ENCODE measurements at regions not wholly inside any gene's neighbourhood (a gene's known extent, or its start where the extent isn't known, plus 50 kb on each side); places are given as distances from the start of the nearest gene placed in this dataset.

DNA sequence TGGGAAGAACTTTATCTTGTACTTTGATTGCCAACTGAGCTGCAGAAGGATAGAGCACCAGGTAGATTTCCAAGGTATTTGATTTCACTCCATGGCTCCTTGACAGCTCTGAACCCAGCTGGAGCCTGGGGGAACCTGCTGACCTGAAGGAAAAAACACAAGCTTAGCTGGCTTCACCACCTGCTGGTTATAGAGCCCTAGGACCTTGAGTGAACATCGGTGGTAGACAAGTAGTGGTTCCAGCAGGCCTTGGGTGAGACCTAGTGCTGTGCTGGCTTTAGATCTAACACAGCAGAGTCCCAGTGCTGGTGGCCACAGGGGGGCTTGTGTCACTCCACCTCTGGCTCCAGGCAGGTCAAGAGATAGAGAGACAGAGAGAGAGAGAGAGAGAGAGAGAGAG is 1102.6 kb downstream of the ADGRL3 start:
- no peaks in the 10 kb centered on the region for H3K4me1 ChIP-seq
- H3K27me3 ChIP-seq, result no peaks in the 10 kb centered on the region
- no peak overlapping the region for H3K9ac ChIP-seq
- H3K27ac ChIP-seq, result no peak overlapping the region
- H3K4me2 ChIP-seq, result no peak overlapping the region
- no peak overlapping the region for H3K4me3 ChIP-seq
- peaks cover 8% of the 10 kb centered on the region for H3K9me3 ChIP-seq
- no peaks in the 10 kb centered on the region for H3K36me3 ChIP-seq
- no peak for TF ChIP-seq Cebpa-rat (IDR thresholded peaks at IDR 0.05)
- H4K20me1 ChIP-seq, result no peaks in the 10 kb centered on the region

GRCh38 chr4:62301500-62301899 is 1101.4 kb downstream of the ADGRL3 start:
- Histone ChIP-seq H3K9me3 (no peaks in the 10 kb centered on the region), H3K4me2 (no peak overlapping the region), H3K4me1 (no peaks in the 10 kb centered on the region), H3K27me3 (no peaks in the 10 kb centered on the region), H3K9ac (no peak overlapping the region), H4K20me1 (no peaks in the 10 kb centered on the region), H3K4me3 (no peak overlapping the region), H3K27ac (no peak overlapping the region), H3K36me3 (no peaks in the 10 kb centered on the region)
- no peak for TF ChIP-seq Cebpa-rat (IDR thresholded peaks at IDR 0.05)

GRCh38 chr4:62293551-62293950 is 1093.4 kb downstream of the ADGRL3 start:
- Histone ChIP-seq H3K4me3 (no peak overlapping the region), H3K27ac (no peak overlapping the region), H4K20me1 (no peaks in the 10 kb centered on the region), H3K9ac (no peak overlapping the region), H3K4me2 (no peak overlapping the region), H3K9me3 (no peaks in the 10 kb centered on the region), H3K27me3 (no peaks in the 10 kb centered on the region), H3K36me3 (no peaks in the 10 kb centered on the region), H3K4me1 (no peaks in the 10 kb centered on the region)
- TF ChIP-seq Cebpa-rat (IDR thresholded peaks at IDR 0.05), result no peak

DNA sequence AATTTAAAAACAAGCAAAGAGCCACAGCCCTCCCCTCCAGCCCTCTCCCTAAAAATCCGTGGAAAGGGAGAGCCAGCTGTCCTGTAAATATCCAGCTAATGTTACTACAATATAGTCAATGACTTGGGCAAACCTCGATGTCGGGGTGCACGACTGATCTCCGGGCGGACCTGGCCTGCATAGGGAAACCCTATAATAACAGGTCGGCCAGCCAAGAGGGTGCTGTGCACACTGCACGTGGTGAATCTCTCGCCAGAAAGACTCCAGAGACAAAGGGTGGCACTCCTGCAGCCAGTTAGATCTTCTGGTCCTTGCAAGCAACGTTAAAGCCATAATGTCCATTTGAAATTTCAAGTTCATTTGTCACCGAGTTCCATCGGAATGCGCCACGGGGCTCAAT is 1092.8 kb downstream of the ADGRL3 start:
- H3K4me2 ChIP-seq, result no peak overlapping the region
- no peaks in the 10 kb centered on the region for H3K4me1 ChIP-seq
- no peak overlapping the region for H3K27ac ChIP-seq
- no peak for TF ChIP-seq Cebpa-rat (IDR thresholded peaks at IDR 0.05)
- H3K9ac ChIP-seq, result no peak overlapping the region
- no peaks in the 10 kb centered on the region for H3K27me3 ChIP-seq
- no peaks in the 10 kb centered on the region for H3K9me3 ChIP-seq
- H4K20me1 ChIP-seq, result no peaks in the 10 kb centered on the region
- H3K36me3 ChIP-seq, result no peaks in the 10 kb centered on the region
- H3K4me3 ChIP-seq, result no peak overlapping the region

DNA sequence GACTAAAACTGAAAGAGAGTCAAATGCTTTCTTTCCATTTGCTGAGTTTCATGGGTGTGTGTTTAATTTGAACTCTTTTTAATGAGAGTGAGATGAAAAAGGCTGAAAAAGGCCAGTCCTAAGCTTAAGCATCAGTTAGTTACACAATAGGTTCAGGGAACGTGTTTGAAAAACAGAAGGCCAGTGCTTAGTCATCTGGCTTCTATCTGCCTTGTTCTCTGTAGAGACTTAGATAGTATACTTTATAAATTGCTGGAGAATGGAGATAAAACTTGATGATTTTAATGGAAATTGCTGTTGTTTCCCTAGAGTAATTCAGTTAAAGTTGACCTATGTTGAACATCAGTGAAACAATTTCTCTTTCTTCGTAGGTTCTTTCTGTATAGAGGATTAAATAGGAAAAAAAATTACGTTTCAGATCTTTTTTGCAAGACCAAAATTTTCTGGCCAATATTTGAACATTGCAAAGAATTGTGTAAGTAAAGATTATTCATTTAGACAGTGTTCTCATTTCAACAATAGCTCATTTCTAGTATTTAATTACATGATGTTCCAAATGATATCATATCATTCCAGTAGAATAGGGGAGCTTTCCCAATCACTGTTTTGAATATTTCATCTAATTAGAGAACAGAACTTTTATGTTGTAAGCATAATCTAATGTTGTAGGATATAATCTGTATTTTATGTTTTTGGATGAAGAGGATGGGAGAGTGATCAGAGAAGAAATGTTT is 1088.8 kb downstream of the ADGRL3 start:
- no peaks in the 10 kb centered on the region for H4K20me1 ChIP-seq
- TF ChIP-seq Cebpa-rat (IDR thresholded peaks at IDR 0.05), result no peak
- H3K4me2 ChIP-seq, result no peak overlapping the region
- no peaks in the 10 kb centered on the region for H3K36me3 ChIP-seq
- H3K9ac ChIP-seq, result no peak overlapping the region
- no peak overlapping the region for H3K27ac ChIP-seq
- no peaks in the 10 kb centered on the region for H3K27me3 ChIP-seq
- no peaks in the 10 kb centered on the region for H3K9me3 ChIP-seq
- H3K4me1 ChIP-seq, result no peaks in the 10 kb centered on the region
- no peak overlapping the region for H3K4me3 ChIP-seq

GRCh38 chr4:62285026-62285425 is 1084.9 kb downstream of the ADGRL3 start:
- H4K20me1 ChIP-seq, result no peaks in the 10 kb centered on the region
- no peak overlapping the region for H3K4me2 ChIP-seq
- no peak overlapping the region for H3K27ac ChIP-seq
- H3K9ac ChIP-seq, result no peak overlapping the region
- H3K9me3 ChIP-seq, result no peaks in the 10 kb centered on the region
- no peaks in the 10 kb centered on the region for H3K4me1 ChIP-seq
- H3K27me3 ChIP-seq, result no peaks in the 10 kb centered on the region
- no peaks in the 10 kb centered on the region for H3K36me3 ChIP-seq
- H3K4me3 ChIP-seq, result no peak overlapping the region
- no peak for TF ChIP-seq Cebpa-rat (IDR thresholded peaks at IDR 0.05)

- no peaks in the 10 kb centered on the region for H3K27me3 ChIP-seq
- no peaks in the 10 kb centered on the region for H4K20me1 ChIP-seq
- H3K9me3 ChIP-seq, result no peaks in the 10 kb centered on the region
- no peaks in the 10 kb centered on the region for H3K4me1 ChIP-seq
- no peaks in the 10 kb centered on the region for H3K36me3 ChIP-seq
- H3K27ac ChIP-seq, result no peak overlapping the region
- no peak overlapping the region for H3K9ac ChIP-seq
- no peak for TF ChIP-seq Cebpa-rat (IDR thresholded peaks at IDR 0.05)
- no peak overlapping the region for H3K4me3 ChIP-seq
- H3K4me2 ChIP-seq, result no peak overlapping the region
These were observed 1079.6 kb downstream of the ADGRL3 start for GRCh38 chr4:62279689-62280088.

- no peaks in the 10 kb centered on the region for H3K4me1 ChIP-seq
- no peaks in the 10 kb centered on the region for H3K9me3 ChIP-seq
- H3K27ac ChIP-seq, result no peak overlapping the region
- H3K4me3 ChIP-seq, result no peak overlapping the region
- no peaks in the 10 kb centered on the region for H3K27me3 ChIP-seq
- no peaks in the 10 kb centered on the region for H3K36me3 ChIP-seq
- no peaks in the 10 kb centered on the region for H4K20me1 ChIP-seq
- H3K4me2 ChIP-seq, result no peak overlapping the region
- no peak for TF ChIP-seq Cebpa-rat (IDR thresholded peaks at IDR 0.05)
- H3K9ac ChIP-seq, result no peak overlapping the region
These were observed 1075.3 kb downstream of the ADGRL3 start for GRCh38 chr4:62275470-62275869.

GRCh38 chr4:62274782-62275181 is 1074.7 kb downstream of the ADGRL3 start:
- H3K4me3 ChIP-seq, result no peak overlapping the region
- no peaks in the 10 kb centered on the region for H3K27me3 ChIP-seq
- TF ChIP-seq Cebpa-rat (IDR thresholded peaks at IDR 0.05), result no peak
- no peak overlapping the region for H3K4me2 ChIP-seq
- no peak overlapping the region for H3K27ac ChIP-seq
- H3K36me3 ChIP-seq, result no peaks in the 10 kb centered on the region
- no peaks in the 10 kb centered on the region for H4K20me1 ChIP-seq
- H3K9ac ChIP-seq, result no peak overlapping the region
- H3K4me1 ChIP-seq, result no peaks in the 10 kb centered on the region
- H3K9me3 ChIP-seq, result no peaks in the 10 kb centered on the region

DNA sequence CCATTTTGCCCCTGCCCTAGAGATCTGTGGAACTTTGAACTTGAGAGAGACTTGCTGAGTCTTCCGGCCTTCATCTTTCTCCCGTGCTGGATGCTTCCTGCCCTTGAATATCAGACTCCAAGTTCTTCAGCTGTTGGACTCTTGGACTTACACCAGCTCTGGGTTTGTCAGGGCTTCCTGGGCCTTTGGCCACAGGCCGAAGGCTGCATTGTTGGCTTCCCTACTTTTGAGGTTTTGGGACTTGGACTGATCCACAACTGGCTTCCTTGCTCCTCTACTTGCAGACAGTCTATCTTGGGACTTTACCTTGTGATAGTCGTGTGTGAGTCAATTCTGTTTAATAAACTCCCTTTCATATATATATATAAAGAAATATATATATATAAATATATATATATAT is 1071.0 kb downstream of the ADGRL3 start:
- H3K27me3 ChIP-seq, result no peaks in the 10 kb centered on the region
- no peak overlapping the region for H3K27ac ChIP-seq
- H3K9me3 ChIP-seq, result no peaks in the 10 kb centered on the region
- H4K20me1 ChIP-seq, result no peaks in the 10 kb centered on the region
- no peak overlapping the region for H3K9ac ChIP-seq
- no peak for TF ChIP-seq Cebpa-rat (IDR thresholded peaks at IDR 0.05)
- H3K4me3 ChIP-seq, result no peak overlapping the region
- no peak overlapping the region for H3K4me2 ChIP-seq
- no peaks in the 10 kb centered on the region for H3K4me1 ChIP-seq
- H3K36me3 ChIP-seq, result no peaks in the 10 kb centered on the region

DNA sequence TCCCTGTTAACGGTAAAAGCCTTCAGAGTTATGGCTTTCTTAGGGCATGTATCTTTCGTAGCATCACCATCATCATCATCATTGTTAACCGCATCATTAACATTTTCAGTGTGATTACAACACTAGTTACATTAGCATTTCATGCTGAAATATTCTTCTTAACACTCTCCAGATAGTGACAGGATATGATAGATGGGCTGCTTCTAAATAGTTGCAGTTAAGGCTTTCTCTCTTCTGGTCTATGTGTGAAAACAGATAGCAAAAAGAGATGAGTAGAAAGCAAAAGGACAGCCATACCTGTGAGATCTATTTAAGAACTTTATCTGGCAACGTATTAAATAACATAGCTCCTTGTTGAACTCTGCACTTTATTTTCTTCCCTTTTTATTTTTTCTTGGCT is 1069.8 kb downstream of the ADGRL3 start:
- Histone ChIP-seq H3K27me3 (no peaks in the 10 kb centered on the region), H3K36me3 (no peaks in the 10 kb centered on the region), H3K4me1 (no peaks in the 10 kb centered on the region), H3K9ac (no peak overlapping the region), H3K9me3 (no peaks in the 10 kb centered on the region), H4K20me1 (no peaks in the 10 kb centered on the region), H3K4me3 (no peak overlapping the region), H3K27ac (no peak overlapping the region), H3K4me2 (no peak overlapping the region)
- no peak for TF ChIP-seq Cebpa-rat (IDR thresholded peaks at IDR 0.05)
